HepG2 (cell line): ENCODE measurements at regions not wholly inside any gene's neighbourhood (a gene's known extent, or its start where the extent isn't known, plus 50 kb on each side); places are given as distances from the start of the nearest gene placed in this dataset.
A peak's percentile ranks its signal among the peaks of the same experiment; 100 is the strongest.

Source experiments
- EEA1 ChIP-seq: sonication (generic); formaldehyde crosslinking; IDR thresholded peaks from 2 replicates; pipeline ENCODE4 v1.5.1; 2020; ENCODE audit warnings: mild to moderate bottlenecking, missing genetic modification reagents, borderline replicate concordance
- EHMT2 ChIP-seq: fragments of 200-600 bp; sonication (generic); IDR thresholded peaks from 2 replicates; pipeline ENCODE4 v1.7.0; 2017; ENCODE audit warnings: antibody characterized with exemption, low read depth, low read length, borderline replicate concordance
- HIVEP1 ChIP-seq: sonication (generic); formaldehyde crosslinking; IDR thresholded peaks from 2 replicates; pipeline ENCODE4 v1.4.0; 2020; ENCODE audit warnings: mild to moderate bottlenecking, missing genetic modification reagents
- HMG20B ChIP-seq: conservative IDR thresholded peaks from 2 replicates; pipeline ENCODE4 v1.6.1; 2016; ENCODE audit warnings: missing genetic modification reagents, missing compliant biosample characterization
- KDM3A ChIP-seq: IDR thresholded peaks from 2 replicates; pipeline ENCODE4 v1.6.1; 2018; ENCODE audit warnings: low read depth, missing compliant biosample characterization
- MAFF ChIP-seq: IDR thresholded peaks from 2 replicates; pipeline ENCODE4 v1.6.1; 2011; ENCODE audit warnings: low read depth, low read length, improper control_type of control experiment
- MED1 ChIP-seq: sonication (generic); formaldehyde crosslinking; IDR thresholded peaks from 2 replicates; pipeline ENCODE4 v1.4.0; 2020; ENCODE audit warnings: missing genetic modification reagents
- NCOA2 ChIP-seq: sonication (generic); formaldehyde crosslinking; IDR thresholded peaks from 2 replicates; pipeline ENCODE4 v1.8.0; 2022; ENCODE audit warnings: inconsistent platforms
- NFE2 ChIP-seq: sonication (generic); formaldehyde crosslinking; IDR thresholded peaks from 2 replicates; pipeline ENCODE4 v1.4.0; 2020; ENCODE audit warnings: missing genetic modification reagents
- PHF5A ChIP-seq: IDR thresholded peaks from one replicate; pipeline ENCODE4 v1.6.1; 2018; ENCODE audit warnings: low read depth, missing genetic modification reagents; ENCODE audit not compliant: unreplicated experiment
- SALL2 ChIP-seq: sonication (generic); formaldehyde crosslinking; IDR thresholded peaks from 2 replicates; pipeline ENCODE4 v1.8.1; 2023; ENCODE audit warnings: mild to moderate bottlenecking, missing genetic modification reagents, inconsistent platforms
- SKIL ChIP-seq: sonication (generic); formaldehyde crosslinking; IDR thresholded peaks from 2 replicates; pipeline ENCODE4 v1.8.0; 2022; ENCODE audit warnings: missing genetic modification reagents, mild to moderate bottlenecking, moderate library complexity, borderline replicate concordance
- SMARCC2 ChIP-seq: fragments of 450-650 bp; IDR thresholded peaks from 2 replicates; pipeline ENCODE4 v1.6.1; 2017; ENCODE audit warnings: antibody characterized with exemption, mild to moderate bottlenecking
- TCF7L2 ChIP-seq: IDR thresholded peaks from 2 replicates; pipeline ENCODE4 v1.6.1; 2011; ENCODE audit warnings: mild to moderate bottlenecking, low read depth, low read length, moderate library complexity
- TERF1 ChIP-seq: sonication (generic); formaldehyde crosslinking; IDR thresholded peaks from 2 replicates; pipeline ENCODE4 v1.8.0; 2022; ENCODE audit warnings: mild to moderate bottlenecking, missing genetic modification reagents, moderate library complexity
- ZBTB10 ChIP-seq: sonication (generic); formaldehyde crosslinking; IDR thresholded peaks from 2 replicates; pipeline ENCODE4 v1.4.0; 2020; ENCODE audit warnings: missing genetic modification reagents, borderline replicate concordance
- ZBTB7B ChIP-seq: sonication (generic); formaldehyde crosslinking; IDR thresholded peaks from 2 replicates; pipeline ENCODE4 v1.4.0; 2020; ENCODE audit warnings: missing genetic modification reagents
- ZNF574 ChIP-seq: sonication (generic); formaldehyde crosslinking; IDR thresholded peaks from 2 replicates; pipeline ENCODE4 v1.4.0; 2020; ENCODE audit warnings: missing genetic modification reagents
- ZNF652 ChIP-seq: IDR thresholded peaks from 2 replicates; pipeline ENCODE4 v1.6.1; 2016; ENCODE audit warnings: low read depth, borderline replicate concordance

GRCh38 chr9:89993678-89994630, 389.1 kb downstream of the GADD45G start (continued):
- TF ChIP-seq TERF1 (CRISPR knock-in tag) (no peak), SALL2 (no peak), MED1 (CRISPR knock-in tag) (peak; percentile 74), KDM3A (CRISPR knock-in tag) (no peak), HIVEP1 (no peak; the same call in 1 of the 2 replicates), NFE2 (CRISPR knock-in tag) (no peak), HMG20B (CRISPR knock-in tag) (peak; percentile 69), SMARCC2 (no peak), NCOA2 (CRISPR knock-in tag) (peak; percentile 83), TCF7L2 (no peak), SKIL (CRISPR knock-in tag) (peak; percentile 86), ZNF652 (CRISPR knock-in tag) (peak; percentile 17; the same call in 1 of the 2 replicates), ZNF574 (CRISPR knock-in tag) (peak; percentile 55; the same call in 1 of the 2 replicates), MAFF (no peak), PHF5A (no peak), EHMT2 (no peak), EEA1 (CRISPR knock-in tag) (no peak), ZBTB10 (CRISPR knock-in tag) (peak; percentile 80; the same call in 1 of the 2 replicates), ZBTB7B (peak; percentile 74)
